IMR-90 (cell line): ENCODE measurements at regions not wholly inside any gene's neighbourhood (a gene's known extent, or its start where the extent isn't known, plus 50 kb on each side); places are given as distances from the start of the nearest gene placed in this dataset.

Experiments used
- ATAC-seq: fragments of 200-7000 bp; cut with Tn5 transposase; 2 replicates; pipeline ENCODE4 v1.9.1; 2020; ENCODE audit warnings: low read depth, mild to moderate bottlenecking, moderate library complexity
- BruUV-seq: library from RNA; stranded (reverse); fragments of 400-500 nt; replicated peaks from 2 replicates; lab custom pipeline; 2021; lab: Mats Ljungman, UMichigan
- CTCF ChIA-PET: fragments of 300-600 bp; formaldehyde crosslinking; extraction: SDS; loops from one replicate; lab custom pipeline; 2021; ENCODE audit warnings: antibody characterized with exemption; lab: Yijun Ruan, JAX
- POLR2A ChIA-PET: fragments of 300-600 bp; sonication (Branson Sonifier 250); formaldehyde crosslinking; loops from one replicate; lab custom pipeline; 2022; ENCODE audit warnings: antibody characterized with exemption; ENCODE audit not compliant: unreplicated experiment; lab: Charles Lee
- DNase-seq: peaks from one replicate; pipeline ENCODE4 v3.0.0; 2013
- H2AFZ ChIP-seq: replicated peaks from 2 replicates; pipeline ENCODE3; 2013; ENCODE audit warnings: low read length, mild to moderate bottlenecking; ENCODE audit not compliant: poor library complexity
- H2AK5ac ChIP-seq: 2 replicates; pipeline ENCODE4 v1.6.1; 2013; ENCODE audit warnings: low read depth, low read length, inconsistent platforms
- H2AK9ac ChIP-seq: replicated peaks from 2 replicates; pipeline ENCODE3; 2013; ENCODE audit warnings: mild to moderate bottlenecking, low read depth, low read length, moderate library complexity; ENCODE audit not compliant: poor library complexity
- H2BK120ac ChIP-seq: 2 replicates; pipeline ENCODE4 v1.6.1; 2013; ENCODE audit warnings: low read depth, low read length, inconsistent platforms
- H2BK15ac ChIP-seq: 3 replicates; pipeline ENCODE4 v1.6.1; 2013; ENCODE audit warnings: low read depth, low read length, inconsistent platforms
- H2BK20ac ChIP-seq: 2 replicates; pipeline ENCODE4 v1.6.1; 2013; ENCODE audit warnings: low read depth, mild to moderate bottlenecking, inconsistent platforms, low read length, moderate library complexity
- H2BK5ac ChIP-seq: 2 replicates; pipeline ENCODE4 v1.6.1; 2013; ENCODE audit warnings: mild to moderate bottlenecking, low read depth, low read length, inconsistent platforms; ENCODE audit not compliant: poor library complexity, severe bottlenecking
- H3K14ac ChIP-seq: replicated peaks from 2 replicates; pipeline ENCODE4 v1.6.1; 2013; ENCODE audit warnings: low read depth, low read length, inconsistent platforms
- H3K18ac ChIP-seq: 2 replicates; pipeline ENCODE4 v1.6.1; 2013; ENCODE audit warnings: low read depth, low read length, control low read depth
- H3K23ac ChIP-seq: 2 replicates; pipeline ENCODE4 v1.6.1; 2013; ENCODE audit warnings: low read depth, low read length, inconsistent platforms
- H3K27ac ChIP-seq: 2 replicates; pipeline ENCODE4 v1.5.1; 2013; ENCODE audit warnings: mild to moderate bottlenecking, control low read depth, low read length; ENCODE audit not compliant: insufficient read depth
- H3K27me3 ChIP-seq: 2 replicates; pipeline ENCODE4 v1.6.1; 2013; ENCODE audit warnings: low read length; ENCODE audit not compliant: control insufficient read depth, insufficient read depth
- H3K36me3 ChIP-seq: 2 replicates; pipeline ENCODE4 v1.6.1; 2013; ENCODE audit warnings: low read length, mixed read lengths; ENCODE audit not compliant: control insufficient read depth, insufficient read depth
- H3K4ac ChIP-seq: 2 replicates; pipeline ENCODE4 v1.6.1; 2013; ENCODE audit warnings: low read depth, low read length, inconsistent platforms
- H3K4me1 ChIP-seq: 2 replicates; pipeline ENCODE4 v1.6.1; 2013; ENCODE audit warnings: low read length, mixed read lengths; ENCODE audit not compliant: control insufficient read depth, insufficient read depth
- H3K4me2 ChIP-seq: 2 replicates; pipeline ENCODE4 v1.6.1; 2013; ENCODE audit warnings: low read depth, mild to moderate bottlenecking, control low read depth, low read length, moderate library complexity
- H3K4me3 ChIP-seq: 2 replicates; pipeline ENCODE4 v1.5.1; 2013; ENCODE audit warnings: low read depth, mild to moderate bottlenecking, control low read depth, low read length, moderate library complexity; ENCODE audit not compliant: insufficient read depth
- H3K56ac ChIP-seq: 2 replicates; pipeline ENCODE4 v1.6.1; 2013; ENCODE audit warnings: low read length, inconsistent platforms; ENCODE audit not compliant: insufficient read depth; ENCODE audit errors: extremely low read depth
- H3K79me1 ChIP-seq, 2 experiments: 2 replicates each; pipeline ENCODE4 v1.6.1; 2013; ENCODE audit warnings: low read length in 2 of 2, inconsistent platforms in 1 of 2, low read depth in 1 of 2
- H3K9ac ChIP-seq: 2 replicates; pipeline ENCODE4 v1.6.1; 2013; ENCODE audit warnings: low read depth, low read length, control low read depth
- H3K9me1 ChIP-seq: 2 replicates; pipeline ENCODE4 v1.6.1; 2013; ENCODE audit warnings: low read length, inconsistent platforms; ENCODE audit not compliant: insufficient read depth
- H3K9me3 ChIP-seq: 2 replicates; pipeline ENCODE4 v1.6.1; 2013; ENCODE audit warnings: low read length; ENCODE audit not compliant: control insufficient read depth, insufficient read depth
- H4K20me1 ChIP-seq: 2 replicates; pipeline ENCODE4 v1.6.1; 2013; ENCODE audit warnings: low read length, inconsistent platforms; ENCODE audit not compliant: insufficient read depth
- H4K5ac ChIP-seq: 2 replicates; pipeline ENCODE4 v1.6.1; 2013; ENCODE audit warnings: mild to moderate bottlenecking, low read depth, low read length, control low read depth
- H4K8ac ChIP-seq, 2 experiments: 2 replicates each; pipeline ENCODE4 v1.6.1; 2013; ENCODE audit warnings: low read depth in 2 of 2, low read length in 2 of 2, control low read depth in 1 of 2, inconsistent platforms in 1 of 2
- H4K91ac ChIP-seq: 2 replicates; pipeline ENCODE4 v1.6.1; 2013; ENCODE audit warnings: low read depth, low read length, inconsistent platforms; ENCODE audit not compliant: insufficient read depth
- MAFK ChIP-seq: IDR thresholded peaks from 2 replicates; pipeline ENCODE4 v1.6.1; 2012; ENCODE audit warnings: low read depth, low read length, improper control_type of control experiment
- MXI1 ChIP-seq: IDR thresholded peaks from 2 replicates; pipeline ENCODE4 v1.6.1; 2012; ENCODE audit warnings: low read depth, mild to moderate bottlenecking, low read length, moderate library complexity, borderline replicate concordance
- POLR2A ChIP-seq: IDR thresholded peaks from 2 replicates; pipeline ENCODE4 v1.6.1; 2012; ENCODE audit warnings: mild to moderate bottlenecking, low read depth, low read length
- RAD21 ChIP-seq: IDR thresholded peaks from 2 replicates; pipeline ENCODE4 v1.6.1; 2012; ENCODE audit warnings: low read length, improper control_type of control experiment
- USF2 ChIP-seq: fragments of 150-350 bp; IDR thresholded peaks from 2 replicates; pipeline ENCODE4 v1.6.1; 2017; ENCODE audit warnings: mild to moderate bottlenecking, antibody characterized with exemption, low read length, low read depth
- WGBS, 2 experiments: methylation state at CpG; one replicate each; pipeline versions ENCODE4 v1.1.5 to v1.1.7; 2013; ENCODE audit warnings: missing lambda C conversion rate in 2 of 2; ENCODE audit not compliant: insufficient read length in 1 of 2; ENCODE audit errors: extremely low coverage in 2 of 2; 5-methylcytosine and 5-hydroxymethylcytosine counted together
- dilution Hi-C: fragments of 300-500 bp; cut with HindIII; formaldehyde crosslinking; loops from one replicate; pipeline ENCODE4 v1.14.3; 2018; ENCODE audit warnings: low sequenced_read_pairs; ENCODE audit not compliant: unreplicated experiment
- in situ Hi-C: fragments of 300-500 bp; cut with MboI; formaldehyde crosslinking; loops from 3 replicates; pipeline ENCODE4 v1.14.3; 2019; ENCODE audit warnings: low sequenced_read_pairs, inconsistent platforms, mixed read lengths
- intact Hi-C: fragments of 100-400 bp; cut with micrococcal nuclease; formaldehyde crosslinking; loops from 2 replicates; pipeline ENCODE4 v1.10.0; 2022

- TF ChIP-seq MAFK (no peak), RAD21 (no peak)
Measured at GRCh38 chr6:138569970-138570724, 70.9 kb upstream of the NHSL1 start (continued).

GRCh38 chr6:138570725-138571029, 71.4 kb upstream of the NHSL1 start:
- no peak for ATAC-seq

More at GRCh38 chr6:138570725-138571029, 71.4 kb upstream of the NHSL1 start:
- no peaks in the 10 kb centered on the region for H3K36me3 ChIP-seq
- peak overlapping the region; percentile 41; the same call in 1 of the 2 replicates for H3K27ac ChIP-seq
- peak overlapping the region; percentile 11; the same call in 1 of the 2 replicates for H3K23ac ChIP-seq
- peak overlapping the region; percentile 48; the same call in 1 of the 3 replicates for H2BK15ac ChIP-seq
- peak overlapping the region; percentile 52; the same call in 1 of the 2 replicates for H2BK20ac ChIP-seq
- peak overlapping the region; percentile 37; the same call in 1 of the 2 replicates for H3K4ac ChIP-seq
- H3K4me3 ChIP-seq: peak overlapping the region; percentile 8
- H3K56ac ChIP-seq: 0 out of 2 replicates have a peak overlapping the region, but pooled peaks have one; percentile 14
- H3K4me2 ChIP-seq: peak overlapping the region; percentile 93
- no CpG with 5 or more reads among the region's 4 CpGs for WGBS, 2 experiments
- peak; percentile 17 for DNase-seq
- H3K18ac ChIP-seq: peak overlapping the region; percentile 82
- H3K14ac ChIP-seq: peak overlapping the region; percentile 26
- H3K79me1 ChIP-seq: peaks cover 22 to 42% of the 10 kb centered on the region in 2 experiments
- H2AFZ ChIP-seq: no peak overlapping the region
- H3K9me1 ChIP-seq: no peaks in the 10 kb centered on the region
- intact Hi-C loops: no loop called here
- BruUV-seq: no TSS peak
- no peak overlapping the region for H2AK5ac ChIP-seq
- H3K27me3 ChIP-seq: no peaks in the 10 kb centered on the region
- H2BK120ac ChIP-seq: peak overlapping the region; percentile 50; the same call in 1 of the 2 replicates
- in situ Hi-C loops: no loop called here
- ChIA-PET CTCF (interaction anchor here (1.0 to 1.2 kb wide), 2 partner anchors 31 to 178 kb away, joined by 3 to 4 read pairs; no protein-coding TSS in a partner anchor), POLR2A (no interaction called here)
- no peaks in the 10 kb centered on the region for H3K9me3 ChIP-seq
- peak overlapping the region; percentile 19; the same call in 1 of the 2 replicates for H4K5ac ChIP-seq
- TF ChIP-seq POLR2A: no peak
- TF ChIP-seq MXI1: no peak
- no peak for TF ChIP-seq USF2
- no peaks in the 10 kb centered on the region for H4K20me1 ChIP-seq
- no peak overlapping the region for H2AK9ac ChIP-seq
- no peak overlapping the region for H4K91ac ChIP-seq
- peaks cover 3% of the 10 kb centered on the region for H3K4me1 ChIP-seq
- H3K9ac ChIP-seq: peak overlapping the region; percentile 79
- dilution Hi-C loops: no loop called here
- H4K8ac ChIP-seq: peak overlapping the region in 1 of 2 experiments; percentile 15; a peak in 2 of 4 replicates
- H2BK5ac ChIP-seq: peak overlapping the region; percentile 40
